ENCODE measurements at regions not wholly inside any gene's neighbourhood (a gene's known extent, or its start where the extent isn't known, plus 50 kb on each side); places are given as distances from the start of the nearest gene placed in this dataset.
A peak's percentile ranks its signal among the peaks of the same experiment; 100 is the strongest.

DNA sequence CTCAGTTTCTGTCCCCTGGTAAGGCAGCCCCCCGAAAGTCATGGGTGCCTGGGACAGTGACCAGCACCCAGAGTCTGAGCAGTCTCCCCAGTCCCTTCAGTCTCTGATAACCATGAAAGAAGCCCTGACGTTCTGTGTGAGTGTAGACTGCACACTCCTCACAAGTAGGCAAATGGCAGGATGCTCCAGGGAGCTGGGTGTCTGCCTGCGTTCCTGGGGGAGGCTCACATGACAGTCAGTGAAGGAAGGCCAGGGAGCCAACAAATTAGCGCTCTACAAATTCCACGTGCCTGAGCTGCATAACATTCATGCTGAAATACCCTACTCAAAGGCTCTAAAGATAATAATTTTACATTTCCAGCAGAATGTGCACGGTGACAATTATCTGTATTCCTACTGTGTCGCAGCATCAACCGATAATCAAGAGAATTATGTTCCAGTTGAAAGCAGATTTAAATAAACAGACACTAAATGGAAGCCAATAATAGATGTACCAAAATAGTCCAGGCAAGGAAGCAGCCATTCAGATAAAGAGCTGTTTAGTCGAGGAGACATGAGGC lies 56.3 kb downstream of the ASCL1 start:
- Histone ChIP-seq H4K20me1 (ENCODE audit: insufficient read depth) (no peaks in the 10 kb centered on the region), H3K27me3 (ENCODE audit: insufficient read depth) (no peaks in the 10 kb centered on the region), H3K4me1 (ENCODE audit: control insufficient read depth in 1 of 2, insufficient read depth in 2 of 2, low read depth in 1 of 2, low read length in 1 of 2) (peaks cover 0 to 25% of the 10 kb centered on the region in 2 experiments; a peak in 2 of 4 replicates), H3K36me3 (replicated peaks in 1 of 2; ENCODE audit: control insufficient read depth in 1 of 2, insufficient read depth in 2 of 2, low read length in 1 of 2) (no peaks in the 10 kb centered on the region), H3K9me2 (no peaks in the 10 kb centered on the region), H3K9ac (no peak overlapping the region), H3K27ac (ENCODE audit: low read depth in 2 of 2, low read length in 1 of 2) (peak overlapping the region in 1 of 2 experiments; percentile 97; a peak in 2 of 4 replicates), H2AFZ (ENCODE audit: low read depth) (no peak overlapping the region), H3K4me3 (ENCODE audit: low read depth in 2 of 2, low read length in 1 of 2) (no peak overlapping the region), H3K79me2 (ENCODE audit: insufficient read depth) (no peaks in the 10 kb centered on the region), H3K4me2 (no peak overlapping the region), H3F3A (replicated peaks; ENCODE audit: insufficient read depth) (no peaks in the 10 kb centered on the region), H3K9me3 (no peaks in the 10 kb centered on the region; the same call in 1 of the 2 replicates)
- no peak for DNase-seq
- TF ChIP-seq RXRA (IDR thresholded peaks at IDR 0.05; ENCODE audit: borderline replicate concordance, low read depth) (no peak), FOXJ3 (CRISPR knock-in tag; IDR thresholded peaks at IDR 0.05) (no peak), PBX3 (IDR thresholded peaks at IDR 0.05) (no peak), EZH2phosphoT487 (IDR thresholded peaks at IDR 0.05; ENCODE audit: borderline replicate concordance, low read depth) (no peak), TCF12 (IDR thresholded peaks at IDR 0.05) (no peak), NRF1 (IDR thresholded peaks at IDR 0.05; ENCODE audit: low read depth, low read length) (no peak), MXI1 (IDR thresholded peaks at IDR 0.05; ENCODE audit: low read depth, low read length) (no peak), RFX5 (IDR thresholded peaks at IDR 0.05; ENCODE audit: low read length) (no peak), MEF2A (IDR thresholded peaks at IDR 0.05; ENCODE audit: borderline replicate concordance, low read depth) (no peak)
- POLR2A ChIA-PET = no interaction called here
- 45% methylated on average over 8 of the region's 9 CpGs for WGBS (ENCODE audit: low lambda C conversion rate)
- CTCF ChIA-PET = no interaction called here

- Histone ChIP-seq H3K4me1 (ENCODE audit: control insufficient read depth in 1 of 2, insufficient read depth in 2 of 2, low read depth in 1 of 2, low read length in 1 of 2) (peaks cover 0 to 25% of the 10 kb centered on the region in 2 experiments; a peak in 2 of 4 replicates), H4K20me1 (ENCODE audit: insufficient read depth) (no peaks in the 10 kb centered on the region), H3K9me3 (no peaks in the 10 kb centered on the region; the same call in 1 of the 2 replicates), H3F3A (replicated peaks; ENCODE audit: insufficient read depth) (no peaks in the 10 kb centered on the region), H3K4me3 (ENCODE audit: low read depth in 2 of 2, low read length in 1 of 2) (no peak overlapping the region), H3K27ac (ENCODE audit: low read depth in 2 of 2, low read length in 1 of 2) (no peak overlapping the region), H3K9ac (no peak overlapping the region), H3K79me2 (ENCODE audit: insufficient read depth) (no peaks in the 10 kb centered on the region), H3K4me2 (no peak overlapping the region), H3K9me2 (no peaks in the 10 kb centered on the region), H3K27me3 (ENCODE audit: insufficient read depth) (no peaks in the 10 kb centered on the region), H2AFZ (ENCODE audit: low read depth) (no peak overlapping the region), H3K36me3 (replicated peaks in 1 of 2; ENCODE audit: control insufficient read depth in 1 of 2, insufficient read depth in 2 of 2, low read length in 1 of 2) (no peaks in the 10 kb centered on the region)
- no peak for TF ChIP-seq CHD2 (IDR thresholded peaks at IDR 0.05; ENCODE audit: low read length, partially characterized antibody)
- no peak for TF ChIP-seq PBX3 (IDR thresholded peaks at IDR 0.05)
- no peak for TF ChIP-seq USF1 (IDR thresholded peaks at IDR 0.05; ENCODE audit: borderline replicate concordance, low read depth)
- TF ChIP-seq YY1 (IDR thresholded peaks at IDR 0.05; ENCODE audit: low read depth) = no peak
- TF ChIP-seq NFIC (IDR thresholded peaks at IDR 0.05; ENCODE audit: borderline replicate concordance) = no peak
- no peak for TF ChIP-seq SMC3 (IDR thresholded peaks at IDR 0.05; ENCODE audit: low read depth, low read length)
- TF ChIP-seq, protein P1, sequence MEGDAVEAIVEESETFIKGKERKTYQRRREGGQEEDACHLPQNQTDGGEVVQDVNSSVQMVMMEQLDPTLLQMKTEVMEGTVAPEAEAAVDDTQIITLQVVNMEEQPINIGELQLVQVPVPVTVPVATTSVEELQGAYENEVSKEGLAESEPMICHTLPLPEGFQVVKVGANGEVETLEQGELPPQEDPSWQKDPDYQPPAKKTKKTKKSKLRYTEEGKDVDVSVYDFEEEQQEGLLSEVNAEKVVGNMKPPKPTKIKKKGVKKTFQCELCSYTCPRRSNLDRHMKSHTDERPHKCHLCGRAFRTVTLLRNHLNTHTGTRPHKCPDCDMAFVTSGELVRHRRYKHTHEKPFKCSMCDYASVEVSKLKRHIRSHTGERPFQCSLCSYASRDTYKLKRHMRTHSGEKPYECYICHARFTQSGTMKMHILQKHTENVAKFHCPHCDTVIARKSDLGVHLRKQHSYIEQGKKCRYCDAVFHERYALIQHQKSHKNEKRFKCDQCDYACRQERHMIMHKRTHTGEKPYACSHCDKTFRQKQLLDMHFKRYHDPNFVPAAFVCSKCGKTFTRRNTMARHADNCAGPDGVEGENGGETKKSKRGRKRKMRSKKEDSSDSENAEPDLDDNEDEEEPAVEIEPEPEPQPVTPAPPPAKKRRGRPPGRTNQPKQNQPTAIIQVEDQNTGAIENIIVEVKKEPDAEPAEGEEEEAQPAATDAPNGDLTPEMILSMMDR (IDR thresholded peaks at IDR 0.05) = no peak
- POLR2A ChIA-PET = interaction anchor here (0.7 kb wide), 1 partner anchor 693 kb away, joined by 3 read pairs; no protein-coding TSS in a partner anchor
- CTCF ChIA-PET = interaction anchor here (1.0 kb wide), 2 partner anchors 11 to 23 kb away, joined by 3 to 5 read pairs; no protein-coding TSS in a partner anchor
- no peak for DNase-seq
Observed at GRCh38 chr12:103016381-103016780, 58.9 kb downstream of the ASCL1 start.
